Natural killer cell (primary cell): ENCODE measurements at regions not wholly inside any gene's neighbourhood (a gene's known extent, or its start where the extent isn't known, plus 50 kb on each side); places are given as distances from the start of the nearest gene placed in this dataset.

ENCODE experiments used
- ATAC-seq, 3 donors: fragments of 150-1000 bp in 2 of 3; fragments of 200-7000 bp in 1 of 3; cut with Tn5 transposase; 1 replicate in 1 of 3; 2 replicates in 2 of 3; pipeline ENCODE4 v1.10.0; 2021; ENCODE audit warnings: mild to moderate bottlenecking in 2 of 3, moderate library complexity in 2 of 3
- DNase-seq, 2 donors: peaks; one replicate each; pipeline versions ENCODE4 v3.0.0 to v3.0.0-alpha.2; 2013 to 2021; ENCODE audit warnings: mixed read lengths in 1 of 2
- H3K27ac ChIP-seq: one replicate; pipeline ENCODE4 v1.5.1; 2013; ENCODE audit warnings: mild to moderate bottlenecking, low read length
- H3K27me3 ChIP-seq: one replicate; pipeline ENCODE4 v1.6.1; 2013; ENCODE audit warnings: low read length; ENCODE audit not compliant: control insufficient read depth, insufficient read depth
- H3K36me3 ChIP-seq: one replicate; pipeline ENCODE4 v1.6.1; 2013; ENCODE audit warnings: low read length; ENCODE audit not compliant: control insufficient read depth, insufficient read depth
- H3K4me1 ChIP-seq: one replicate; pipeline ENCODE4 v1.6.1; 2013; ENCODE audit warnings: low read length; ENCODE audit not compliant: control insufficient read depth, insufficient read depth
- H3K4me3 ChIP-seq: one replicate; pipeline ENCODE4 v1.5.1; 2013; ENCODE audit warnings: low read length
- H3K9me3 ChIP-seq: one replicate; pipeline ENCODE4 v1.6.1; 2013; ENCODE audit warnings: low read length; ENCODE audit not compliant: control insufficient read depth, insufficient read depth
- H3K27ac Mint-ChIP-seq, 2 donors: one replicate each; pipeline ENCODE4 v1.8.0; 2022; ENCODE audit warnings: mild to moderate bottlenecking in 2 of 2, mixed read lengths in 2 of 2, moderate library complexity in 1 of 2
- H3K27me3 Mint-ChIP-seq, 2 donors: one replicate each; pipeline ENCODE4 v1.8.0; 2022; ENCODE audit warnings: low read depth in 2 of 2, mixed read lengths in 2 of 2
- H3K36me3 Mint-ChIP-seq: one replicate; pipeline ENCODE4 v1.8.0; 2022; ENCODE audit warnings: mixed read lengths
- H3K4me1 Mint-ChIP-seq, 2 donors: one replicate each; pipeline ENCODE4 v1.8.0; 2022; ENCODE audit warnings: mixed read lengths in 2 of 2
- H3K4me3 Mint-ChIP-seq: one replicate; pipeline ENCODE4 v1.8.0; 2022; ENCODE audit warnings: mild to moderate bottlenecking, moderate library complexity, mixed read lengths
- H3K9me3 Mint-ChIP-seq, 2 donors: one replicate each; pipeline ENCODE4 v1.8.0; 2022; ENCODE audit warnings: mixed read lengths in 2 of 2
- WGBS: methylation state at CpG from one replicate; pipeline ENCODE4 v1.1.7; 2013; ENCODE audit warnings: missing lambda C conversion rate; ENCODE audit not compliant: insufficient coverage; 5-methylcytosine and 5-hydroxymethylcytosine counted together
- intact Hi-C: fragments of 100-400 bp; cut with micrococcal nuclease; formaldehyde crosslinking; loops from one replicate; pipeline ENCODE4 v1.14.2; 2022
- TF ChIP-seq, protein P1 (sequence below): fragments of 200-600 bp; IDR thresholded peaks from one replicate; pipeline ENCODE4 v1.8.0; 2022; ENCODE audit warnings: antibody characterized with exemption

DNA sequence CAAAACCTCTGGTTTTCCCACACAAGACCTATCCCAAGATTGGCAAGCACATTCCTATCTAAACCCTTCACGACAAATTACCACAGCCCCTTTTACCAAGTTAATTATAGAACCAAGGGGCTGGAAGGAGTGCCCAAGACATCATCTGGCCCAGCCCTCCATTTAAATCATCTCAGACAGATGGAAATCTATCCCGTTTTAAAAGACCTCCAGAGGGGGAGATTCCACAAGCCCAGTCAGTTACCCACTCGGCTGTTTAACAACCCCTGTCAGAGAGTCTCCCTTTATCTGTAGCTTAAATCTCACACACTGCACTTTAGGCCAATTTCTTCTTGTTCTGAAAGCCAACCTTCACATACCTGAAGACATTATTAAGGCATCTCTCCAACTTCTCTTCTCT lies 179.1 kb upstream of the MEIS1 start:
- Histone ChIP-seq H3K36me3 (no peaks in the 10 kb centered on the region), H3K4me1 (no peaks in the 10 kb centered on the region), H3K27ac (no peak overlapping the region), H3K9me3 (no peaks in the 10 kb centered on the region), H3K4me3 (no peak overlapping the region), H3K27me3 (no peaks in the 10 kb centered on the region)
- intact Hi-C loops, result no loop called here
- DNase-seq (no peak), ATAC-seq (no peak)
- Mint-ChIP-seq H3K9me3 (peaks cover 2 to 3% of the 10 kb centered on the region in 2 donors), H3K4me1 (no peaks in the 10 kb centered on the region), H3K4me3 (no peak overlapping the region), H3K36me3 (no peaks in the 10 kb centered on the region), H3K27ac (no peak overlapping the region), H3K27me3 (peaks cover 0 to 3% of the 10 kb centered on the region in 2 donors)
- 83% methylated on average over 3 of the region's 3 CpGs for WGBS
- TF ChIP-seq, protein P1, sequence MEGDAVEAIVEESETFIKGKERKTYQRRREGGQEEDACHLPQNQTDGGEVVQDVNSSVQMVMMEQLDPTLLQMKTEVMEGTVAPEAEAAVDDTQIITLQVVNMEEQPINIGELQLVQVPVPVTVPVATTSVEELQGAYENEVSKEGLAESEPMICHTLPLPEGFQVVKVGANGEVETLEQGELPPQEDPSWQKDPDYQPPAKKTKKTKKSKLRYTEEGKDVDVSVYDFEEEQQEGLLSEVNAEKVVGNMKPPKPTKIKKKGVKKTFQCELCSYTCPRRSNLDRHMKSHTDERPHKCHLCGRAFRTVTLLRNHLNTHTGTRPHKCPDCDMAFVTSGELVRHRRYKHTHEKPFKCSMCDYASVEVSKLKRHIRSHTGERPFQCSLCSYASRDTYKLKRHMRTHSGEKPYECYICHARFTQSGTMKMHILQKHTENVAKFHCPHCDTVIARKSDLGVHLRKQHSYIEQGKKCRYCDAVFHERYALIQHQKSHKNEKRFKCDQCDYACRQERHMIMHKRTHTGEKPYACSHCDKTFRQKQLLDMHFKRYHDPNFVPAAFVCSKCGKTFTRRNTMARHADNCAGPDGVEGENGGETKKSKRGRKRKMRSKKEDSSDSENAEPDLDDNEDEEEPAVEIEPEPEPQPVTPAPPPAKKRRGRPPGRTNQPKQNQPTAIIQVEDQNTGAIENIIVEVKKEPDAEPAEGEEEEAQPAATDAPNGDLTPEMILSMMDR, result no peak

DNA sequence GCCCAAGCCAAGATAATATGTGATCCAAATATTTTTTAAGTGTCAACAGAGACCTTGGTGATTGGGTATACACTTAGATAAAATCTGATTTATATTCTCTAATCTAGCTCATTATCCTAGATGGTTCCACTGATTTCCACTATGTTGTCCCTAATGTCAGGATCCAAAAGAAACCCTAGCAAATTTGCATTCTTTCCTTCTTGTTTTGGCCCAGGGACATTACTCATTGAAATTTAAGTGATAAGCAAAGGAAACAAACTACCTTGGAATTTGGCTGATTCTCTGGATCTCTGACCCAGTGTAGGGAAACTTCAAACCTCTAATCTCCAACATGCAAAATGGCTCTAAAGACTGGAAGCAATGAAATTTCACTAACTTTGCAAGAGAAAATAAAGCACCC lies 179.8 kb upstream of the MEIS1 start:
- TF ChIP-seq, protein P1, result no peak
- Mint-ChIP-seq H3K36me3 (no peaks in the 10 kb centered on the region), H3K27ac (no peak overlapping the region), H3K9me3 (peaks cover 2 to 3% of the 10 kb centered on the region in 2 donors), H3K4me1 (no peaks in the 10 kb centered on the region), H3K4me3 (no peak overlapping the region), H3K27me3 (peaks cover 0 to 3% of the 10 kb centered on the region in 2 donors)
- intact Hi-C loops, result no loop called here
- no peaks in the 10 kb centered on the region for H3K4me1 ChIP-seq
- H3K27ac ChIP-seq, result no peak overlapping the region
- H3K9me3 ChIP-seq, result no peaks in the 10 kb centered on the region
- DNase-seq, result no peak
- H3K27me3 ChIP-seq, result no peaks in the 10 kb centered on the region
- H3K36me3 ChIP-seq, result no peaks in the 10 kb centered on the region
- ATAC-seq, result no peak
- no peak overlapping the region for H3K4me3 ChIP-seq

- no peak overlapping the region for H3K4me3 ChIP-seq
- TF ChIP-seq, protein P1, result no peak
- Mint-ChIP-seq H3K36me3 (no peaks in the 10 kb centered on the region), H3K4me3 (no peak overlapping the region), H3K27me3 (peaks cover 0 to 3% of the 10 kb centered on the region in 2 donors), H3K27ac (no peak overlapping the region), H3K9me3 (peaks cover 2 to 3% of the 10 kb centered on the region in 2 donors), H3K4me1 (no peaks in the 10 kb centered on the region)
- ATAC-seq, result no peak
- no peaks in the 10 kb centered on the region for H3K36me3 ChIP-seq
- no peaks in the 10 kb centered on the region for H3K9me3 ChIP-seq
- H3K4me1 ChIP-seq, result no peaks in the 10 kb centered on the region
- no CpG with 5 or more reads among the region's 2 CpGs for WGBS
- DNase-seq, result no peak
- no peak overlapping the region for H3K27ac ChIP-seq
- intact Hi-C loops, result no loop called here
- H3K27me3 ChIP-seq, result no peaks in the 10 kb centered on the region
Measured at GRCh38 chr2:66253066-66253465, 181.9 kb upstream of the MEIS1 start.

GRCh38 chr2:66252109-66252508 lies 182.8 kb upstream of the MEIS1 start:
- 81% methylated on average over 5 of the region's 5 CpGs for WGBS
- DNase-seq (no peak), ATAC-seq (no peak)
- Histone ChIP-seq H3K4me3 (no peak overlapping the region), H3K27me3 (no peaks in the 10 kb centered on the region), H3K9me3 (no peaks in the 10 kb centered on the region), H3K27ac (no peak overlapping the region), H3K36me3 (no peaks in the 10 kb centered on the region), H3K4me1 (no peaks in the 10 kb centered on the region)
- Mint-ChIP-seq H3K27ac (no peak overlapping the region), H3K4me3 (no peak overlapping the region), H3K36me3 (no peaks in the 10 kb centered on the region), H3K4me1 (no peaks in the 10 kb centered on the region), H3K9me3 (peaks cover 2 to 6% of the 10 kb centered on the region in 2 donors), H3K27me3 (peaks cover 0 to 3% of the 10 kb centered on the region in 2 donors)
- TF ChIP-seq, protein P1, result no peak
- intact Hi-C loops, result no loop called here
